Keratinocyte (primary cell): ENCODE measurements at regions not wholly inside any gene's neighbourhood (a gene's known extent, or its start where the extent isn't known, plus 50 kb on each side); places are given as distances from the start of the nearest gene placed in this dataset.
"Not testable (repeated sequence)": the region's sequence is repeated elsewhere in the genome, so short reads cannot be mapped to it uniquely, and the experiment has no call there.

Experiments
- DNase-seq: peaks from one replicate; pipeline ENCODE4 v3.0.0-alpha.2; 2011; ENCODE audit warnings: low read depth, missing footprints, low spot score
- FAIRE-seq: peaks from 2 replicates; lab custom pipeline; 2011; peaks lifted over from hg19 to GRCh38; lab: Jason Lieb, UNC
- H2AFZ ChIP-seq: 2 replicates; pipeline ENCODE4 v1.6.0; 2012; ENCODE audit warnings: low read length, control low read depth, inconsistent platforms; ENCODE audit not compliant: control insufficient read depth
- H3K27ac ChIP-seq: 2 replicates; pipeline ENCODE4 v1.5.1; 2011; ENCODE audit warnings: low read length; ENCODE audit not compliant: control insufficient read depth, insufficient read depth
- H3K27me3 ChIP-seq: 3 replicates; pipeline ENCODE4 v1.6.0; 2011; ENCODE audit warnings: low read length; ENCODE audit not compliant: control insufficient read depth, insufficient read depth; ENCODE audit errors: extremely low read depth
- H3K36me3 ChIP-seq, 2 experiments: 2 replicates in 1 of 2; 3 replicates in 1 of 2; pipeline ENCODE4 v1.5.1; 2011; ENCODE audit warnings: low read length in 2 of 2, mild to moderate bottlenecking in 1 of 2; ENCODE audit not compliant: control insufficient read depth in 2 of 2, insufficient read depth in 2 of 2; ENCODE audit errors: extremely low read depth in 1 of 2
- H3K4me1 ChIP-seq: 3 replicates; pipeline ENCODE4 v1.5.1; 2011; ENCODE audit warnings: low read length; ENCODE audit not compliant: control insufficient read depth, insufficient read depth; ENCODE audit errors: extremely low read depth
- H3K4me2 ChIP-seq: 3 replicates; pipeline ENCODE4 v1.6.0; 2011; ENCODE audit warnings: low read depth, low read length; ENCODE audit not compliant: control insufficient read depth, insufficient read depth; ENCODE audit errors: extremely low read depth
- H3K4me3 ChIP-seq, 3 experiments: fragments of 200-600 bp in 1 of 3; sonication (generic) in 1 of 3; 2 replicates in 2 of 3; 3 replicates in 1 of 3; pipeline ENCODE4 v1.5.1; 2011 to 2016; ENCODE audit warnings: low read length in 3 of 3, mild to moderate bottlenecking in 3 of 3, control low read depth in 2 of 3, inconsistent platforms in 1 of 3, low read depth in 1 of 3, mixed read lengths in 1 of 3, mixed run types in 1 of 3, moderate library complexity in 1 of 3; ENCODE audit not compliant: control insufficient read depth in 2 of 3, insufficient read depth in 2 of 3; ENCODE audit errors: extremely low read depth in 1 of 3
- H3K79me2 ChIP-seq: 2 replicates; pipeline ENCODE4 v1.6.0; 2012; ENCODE audit warnings: low read length; ENCODE audit not compliant: control insufficient read depth, insufficient read depth
- H3K9ac ChIP-seq: 3 replicates; pipeline ENCODE4 v1.6.0; 2011; ENCODE audit warnings: low read length; ENCODE audit not compliant: control insufficient read depth, insufficient read depth; ENCODE audit errors: extremely low read depth
- H3K9me1 ChIP-seq: 3 replicates; pipeline ENCODE4 v1.6.0; 2011; ENCODE audit warnings: low read length; ENCODE audit not compliant: control insufficient read depth, insufficient read depth; ENCODE audit errors: extremely low read depth
- H3K9me3 ChIP-seq: 2 replicates; pipeline ENCODE4 v1.5.1; 2012; ENCODE audit warnings: low read depth, low read length; ENCODE audit not compliant: control insufficient read depth
- H4K20me1 ChIP-seq: 3 replicates; pipeline ENCODE4 v1.6.0; 2011; ENCODE audit warnings: low read length; ENCODE audit not compliant: control insufficient read depth, insufficient read depth; ENCODE audit errors: extremely low read depth
- CTCF ChIP-seq, 3 experiments: IDR thresholded peaks in 1 of 3; conservative IDR thresholded peaks in 1 of 3; optimal IDR thresholded peaks in 1 of 3; 2 replicates in 2 of 3; 3 replicates in 1 of 3; pipeline versions ENCODE3 to v1.5.1; 2011; ENCODE audit warnings: low read length in 3 of 3, mild to moderate bottlenecking in 3 of 3, moderate library complexity in 2 of 3, control low read depth in 1 of 3, inconsistent platforms in 1 of 3; ENCODE audit not compliant: insufficient read depth in 2 of 3; ENCODE audit errors: extremely low read depth in 1 of 3
- EZH2 ChIP-seq: IDR thresholded peaks from one replicate; pipeline ENCODE4 v1.6.1; 2012; ENCODE audit warnings: inconsistent platforms, mild to moderate bottlenecking, low read length, moderate library complexity
- dilution Hi-C: fragments of 300-500 bp; cut with MboI; formaldehyde crosslinking; loops from one replicate; pipeline ENCODE4 v1.7.0; 2020; ENCODE audit warnings: low sequenced_read_pairs; ENCODE audit not compliant: extremely low pct_ligation_motif_present

DNA sequence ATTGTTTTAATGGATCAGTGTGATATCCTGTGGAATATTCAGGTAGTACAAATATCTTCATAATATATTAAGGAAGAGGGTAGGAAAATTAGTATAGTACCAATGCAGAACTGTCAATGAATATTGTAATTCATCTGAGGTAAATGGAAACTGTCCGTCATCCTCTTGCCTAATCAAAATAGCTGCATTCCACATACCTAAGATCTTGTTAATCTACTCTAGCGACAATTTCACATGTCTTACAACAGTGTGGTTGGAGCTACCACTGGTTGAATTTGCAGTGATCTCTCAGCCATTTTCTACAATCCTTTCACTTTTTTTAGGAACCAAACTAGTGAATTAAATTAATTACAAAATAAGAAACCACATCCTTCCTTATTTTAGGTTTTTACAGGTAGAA, 117.5 kb downstream of the PCDH18 start:
- Histone ChIP-seq H3K4me3 (no peak overlapping the region), H3K79me2 (no peaks in the 10 kb centered on the region), H3K9me1 (no peaks in the 10 kb centered on the region), H3K9ac (no peak overlapping the region), H3K4me2 (no peak overlapping the region), H3K36me3 (no peaks in the 10 kb centered on the region), H3K9me3 (no peaks in the 10 kb centered on the region), H2AFZ (no peak overlapping the region), H4K20me1 (no peaks in the 10 kb centered on the region), H3K27ac (no peak overlapping the region), H3K4me1 (no peaks in the 10 kb centered on the region), H3K27me3 (no peaks in the 10 kb centered on the region)
- no peak for DNase-seq
- dilution Hi-C loops, result no loop called here
- FAIRE-seq, result no peak
- TF ChIP-seq EZH2, result no peak
- no peak for TF ChIP-seq CTCF (optimal IDR thresholded peaks at IDR 0.05 in 1 of 3, IDR thresholded peaks at IDR 0.05 in 1 of 3, conservative IDR thresholded peaks at IDR 0.05 in 1 of 3; ENCODE audit: extremely low read depth in 1 of 3, insufficient read depth in 2 of 3, low read length in 3 of 3)

GRCh38 chr4:137408527-137409177, 123.6 kb downstream of the PCDH18 start:
- FAIRE-seq, result no peak
- Histone ChIP-seq H4K20me1 (no peaks in the 10 kb centered on the region), H2AFZ (no peak overlapping the region), H3K4me1 (no peaks in the 10 kb centered on the region), H3K9me3 (no peaks in the 10 kb centered on the region), H3K4me3 (no peak overlapping the region), H3K9me1 (no peaks in the 10 kb centered on the region), H3K27me3 (no peaks in the 10 kb centered on the region), H3K27ac (no peak overlapping the region), H3K79me2 (no peaks in the 10 kb centered on the region), H3K9ac (no peak overlapping the region), H3K36me3 (no peaks in the 10 kb centered on the region), H3K4me2 (no peak overlapping the region)
- no peak for DNase-seq
- dilution Hi-C loops, result no loop called here
- no peak for TF ChIP-seq CTCF (optimal IDR thresholded peaks at IDR 0.05 in 1 of 3, IDR thresholded peaks at IDR 0.05 in 1 of 3, conservative IDR thresholded peaks at IDR 0.05 in 1 of 3; ENCODE audit: extremely low read depth in 1 of 3, insufficient read depth in 2 of 3, low read length in 3 of 3)
- no peak for TF ChIP-seq EZH2

DNA sequence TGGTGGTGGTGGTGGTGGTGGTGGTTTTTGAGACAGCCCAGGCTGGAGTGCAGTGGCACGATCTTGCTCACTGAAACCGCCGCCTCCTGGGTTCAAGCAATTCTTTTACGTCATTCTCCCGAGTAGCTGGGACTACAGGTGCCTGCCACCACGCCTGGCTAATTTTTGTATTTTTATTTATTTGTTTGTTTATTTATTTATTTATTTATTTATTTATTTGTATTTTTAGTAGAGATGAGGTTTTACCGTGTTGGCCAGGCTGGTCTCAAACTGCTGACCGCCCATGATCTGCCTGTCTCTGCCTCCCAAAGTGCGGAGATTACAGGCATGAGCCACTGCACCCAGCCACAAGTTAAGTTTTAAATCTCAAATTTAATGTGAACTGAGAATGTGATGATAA, 126.5 kb downstream of the PCDH18 start:
- H3K9me3 ChIP-seq, H3K4me2 ChIP-seq, H4K20me1 ChIP-seq, H3K9me1 ChIP-seq, DNase-seq, H3K4me3 ChIP-seq, H3K4me1 ChIP-seq, H2AFZ ChIP-seq, H3K9ac ChIP-seq, H3K27me3 ChIP-seq, FAIRE-seq, H3K79me2 ChIP-seq, dilution Hi-C loops, H3K27ac ChIP-seq, H3K36me3 ChIP-seq: not testable (repeated sequence)
